Testis (tissue), 2 donors: ENCODE measurements at regions not wholly inside any gene's neighbourhood (a gene's known extent, or its start where the extent isn't known, plus 50 kb on each side); places are given as distances from the start of the nearest gene placed in this dataset.

Experiments
- CTCF ChIP-seq, 3 experiments: fragments of 450-650 bp in 2 of 3; fragments of 200-600 bp in 1 of 3; sonication (generic) in 1 of 3; IDR thresholded peaks; one replicate each; pipeline ENCODE4 v1.5.1; 2016 to 2019; ENCODE audit warnings: antibody characterized with exemption in 3 of 3, mild to moderate bottlenecking in 2 of 3, moderate library complexity in 1 of 3
- POLR2A ChIP-seq: fragments of 450-650 bp; IDR thresholded peaks from one replicate; pipeline ENCODE4 v1.6.1; 2017; ENCODE audit warnings: antibody characterized with exemption, mild to moderate bottlenecking, moderate library complexity

GRCh38 chr14:42013559-42013958 lies 406.9 kb downstream of the LRFN5 start:
- no peak for TF ChIP-seq POLR2A
- no peak for TF ChIP-seq CTCF (IDR thresholded peaks at IDR 0.05)
